ENCODE measurements at regions not wholly inside any gene's neighbourhood (a gene's known extent, or its start where the extent isn't known, plus 50 kb on each side); places are given as distances from the start of the nearest gene placed in this dataset.

GRCh38 chr6:135583256-135583761, 85.8 kb upstream of the AHI1 start:
- Histone ChIP-seq H3K27ac (ENCODE audit: low read depth in 1 of 2, low read length in 2 of 2) (no peak overlapping the region), H3K9me3 (ENCODE audit: control insufficient read depth in 4 of 4, low read length in 3 of 4) (no peaks in the 10 kb centered on the region), H3K36me3 (ENCODE audit: control insufficient read depth in 4 of 4, insufficient read depth in 3 of 4, low read depth in 1 of 4, low read length in 3 of 4) (no peaks in the 10 kb centered on the region), H3K4me1 (ENCODE audit: control insufficient read depth in 4 of 4, insufficient read depth in 4 of 4, low read length in 3 of 4) (no peaks in the 10 kb centered on the region), H3K4me3 (ENCODE audit: low read depth in 1 of 3, low read length in 3 of 3) (no peak overlapping the region), H3K27me3 (ENCODE audit: control insufficient read depth in 4 of 4, insufficient read depth in 4 of 4, low read length in 3 of 4) (no peaks in the 10 kb centered on the region), H3K9ac (ENCODE audit: low read depth in 1 of 2, low read length in 2 of 2) (no peak overlapping the region)
- WGBS: 61% methylated on average over 1 of the region's 1 CpG
- no peak for TF ChIP-seq YY1 (IDR thresholded peaks at IDR 0.05)
- no peak for TF ChIP-seq JUND (IDR thresholded peaks at IDR 0.05)
- no peak for TF ChIP-seq FOXA1 (IDR thresholded peaks at IDR 0.05)
- TF ChIP-seq GABPA (IDR thresholded peaks at IDR 0.05 in 1 of 2, conservative IDR thresholded peaks at IDR 0.05 in 1 of 2): no peak
- TF ChIP-seq SP1 (IDR thresholded peaks at IDR 0.05): no peak
- no peak for TF ChIP-seq EGR1 (IDR thresholded peaks at IDR 0.05; ENCODE audit: low read depth in 2 of 2)
- TF ChIP-seq TAF1 (conservative IDR thresholded peaks at IDR 0.05): no peak
- no peak for TF ChIP-seq NR2F2 (IDR thresholded peaks at IDR 0.05)
- TF ChIP-seq, protein P1, sequence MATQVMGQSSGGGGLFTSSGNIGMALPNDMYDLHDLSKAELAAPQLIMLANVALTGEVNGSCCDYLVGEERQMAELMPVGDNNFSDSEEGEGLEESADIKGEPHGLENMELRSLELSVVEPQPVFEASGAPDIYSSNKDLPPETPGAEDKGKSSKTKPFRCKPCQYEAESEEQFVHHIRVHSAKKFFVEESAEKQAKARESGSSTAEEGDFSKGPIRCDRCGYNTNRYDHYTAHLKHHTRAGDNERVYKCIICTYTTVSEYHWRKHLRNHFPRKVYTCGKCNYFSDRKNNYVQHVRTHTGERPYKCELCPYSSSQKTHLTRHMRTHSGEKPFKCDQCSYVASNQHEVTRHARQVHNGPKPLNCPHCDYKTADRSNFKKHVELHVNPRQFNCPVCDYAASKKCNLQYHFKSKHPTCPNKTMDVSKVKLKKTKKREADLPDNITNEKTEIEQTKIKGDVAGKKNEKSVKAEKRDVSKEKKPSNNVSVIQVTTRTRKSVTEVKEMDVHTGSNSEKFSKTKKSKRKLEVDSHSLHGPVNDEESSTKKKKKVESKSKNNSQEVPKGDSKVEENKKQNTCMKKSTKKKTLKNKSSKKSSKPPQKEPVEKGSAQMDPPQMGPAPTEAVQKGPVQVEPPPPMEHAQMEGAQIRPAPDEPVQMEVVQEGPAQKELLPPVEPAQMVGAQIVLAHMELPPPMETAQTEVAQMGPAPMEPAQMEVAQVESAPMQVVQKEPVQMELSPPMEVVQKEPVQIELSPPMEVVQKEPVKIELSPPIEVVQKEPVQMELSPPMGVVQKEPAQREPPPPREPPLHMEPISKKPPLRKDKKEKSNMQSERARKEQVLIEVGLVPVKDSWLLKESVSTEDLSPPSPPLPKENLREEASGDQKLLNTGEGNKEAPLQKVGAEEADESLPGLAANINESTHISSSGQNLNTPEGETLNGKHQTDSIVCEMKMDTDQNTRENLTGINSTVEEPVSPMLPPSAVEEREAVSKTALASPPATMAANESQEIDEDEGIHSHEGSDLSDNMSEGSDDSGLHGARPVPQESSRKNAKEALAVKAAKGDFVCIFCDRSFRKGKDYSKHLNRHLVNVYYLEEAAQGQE (IDR thresholded peaks at IDR 0.05): no peak
- no peak for TF ChIP-seq ZBTB33 (IDR thresholded peaks at IDR 0.05)
- TF ChIP-seq MAX (IDR thresholded peaks at IDR 0.05): no peak
- TF ChIP-seq HNF4A (conservative IDR thresholded peaks at IDR 0.05): no peak
- TF ChIP-seq RXRA (IDR thresholded peaks at IDR 0.05): no peak
- TF ChIP-seq HNF4G (IDR thresholded peaks at IDR 0.05): no peak
- TF ChIP-seq CTCF (IDR thresholded peaks at IDR 0.05; ENCODE audit: low read depth, low read length, missing input control): no peak
- no peak for TF ChIP-seq RAD21 (IDR thresholded peaks at IDR 0.05)
- TF ChIP-seq FOXA2 (IDR thresholded peaks at IDR 0.05): no peak
- TF ChIP-seq ATF3 (IDR thresholded peaks at IDR 0.05): no peak
- no peak for DNase-seq (ENCODE audit: low spot score)
